ENCODE measurements at regions not wholly inside any gene's neighbourhood (a gene's known extent, or its start where the extent isn't known, plus 50 kb on each side); places are given as distances from the start of the nearest gene placed in this dataset.

- no peaks in the 10 kb centered on the region for H3K36me3 ChIP-seq
- ATAC-seq, result no peak
- DNase-seq, result no peak
- H3K9me3 ChIP-seq, result no peaks in the 10 kb centered on the region
- no peak for TF ChIP-seq CTCF (IDR thresholded peaks at IDR 0.05)
- no peak overlapping the region for H3K27ac ChIP-seq
- intact Hi-C loops (cut with DNase I), result no loop called here
- no peaks in the 10 kb centered on the region for H3K4me1 ChIP-seq
- peaks cover 26% of the 10 kb centered on the region for H3K27me3 ChIP-seq (ENCODE audit: low read depth)
- H3K4me3 ChIP-seq, result no peak overlapping the region
Measured at GRCh38 chr16:87074641-87075318, 242.4 kb downstream of the C16orf95 start.

- H3K36me3 ChIP-seq, result no peaks in the 10 kb centered on the region
- ATAC-seq (no peak), DNase-seq (no peak)
- peaks cover 22% of the 10 kb centered on the region for H3K27me3 ChIP-seq (ENCODE audit: low read depth)
- peaks cover 4% of the 10 kb centered on the region for H3K9me3 ChIP-seq
- intact Hi-C loops (cut with DNase I), result no loop called here
- no peaks in the 10 kb centered on the region for H3K4me1 ChIP-seq
- no peak overlapping the region for H3K4me3 ChIP-seq
- TF ChIP-seq CTCF (IDR thresholded peaks at IDR 0.05), result no peak
- H3K27ac ChIP-seq, result no peak overlapping the region
Measured at GRCh38 chr16:87075319-87075860, 241.8 kb downstream of the C16orf95 start.

- intact Hi-C loops (cut with DNase I), result no loop called here
- TF ChIP-seq CTCF (IDR thresholded peaks at IDR 0.05), result no peak
- Histone ChIP-seq H3K36me3 (no peaks in the 10 kb centered on the region), H3K27ac (no peak overlapping the region), H3K4me1 (no peaks in the 10 kb centered on the region), H3K9me3 (peaks cover 14% of the 10 kb centered on the region), H3K4me3 (no peak overlapping the region), H3K27me3 (ENCODE audit: low read depth) (peaks cover 14% of the 10 kb centered on the region)
- DNase-seq, result no peak
- ATAC-seq, result no peak
Measured at GRCh38 chr16:87076331-87076949, 240.8 kb downstream of the C16orf95 start.

GRCh38 chr16:87076950-87077749 lies 240.0 kb downstream of the C16orf95 start:
- Histone ChIP-seq H3K27ac (no peak overlapping the region), H3K4me1 (no peaks in the 10 kb centered on the region), H3K36me3 (no peaks in the 10 kb centered on the region), H3K27me3 (ENCODE audit: low read depth) (peaks cover 7% of the 10 kb centered on the region), H3K9me3 (peaks cover 17% of the 10 kb centered on the region), H3K4me3 (no peak overlapping the region)
- ATAC-seq, result peak; percentile 64 to 68
- intact Hi-C loops (cut with DNase I), result no loop called here
- peak; percentile 58 for TF ChIP-seq CTCF (IDR thresholded peaks at IDR 0.05)
- peak; percentile 70 for DNase-seq

- no peak for DNase-seq
- no peak overlapping the region for H3K4me3 ChIP-seq
- no peak for ATAC-seq
- H3K36me3 ChIP-seq, result no peaks in the 10 kb centered on the region
- H3K9me3 ChIP-seq, result peaks cover 17% of the 10 kb centered on the region
- peaks cover 5% of the 10 kb centered on the region for H3K27me3 ChIP-seq (ENCODE audit: low read depth)
- intact Hi-C loops (cut with DNase I), result no loop called here
- no peaks in the 10 kb centered on the region for H3K4me1 ChIP-seq
- TF ChIP-seq CTCF (IDR thresholded peaks at IDR 0.05), result no peak
- H3K27ac ChIP-seq, result no peak overlapping the region
Measured at GRCh38 chr16:87077750-87078127, 239.5 kb downstream of the C16orf95 start.
